HG03521 (cell line): ENCODE measurements at regions not wholly inside any gene's neighbourhood (a gene's known extent, or its start where the extent isn't known, plus 50 kb on each side); places are given as distances from the start of the nearest gene placed in this dataset.
"Not testable (repeated sequence)": the region's sequence is repeated elsewhere in the genome, so short reads cannot be mapped to it uniquely, and the experiment has no call there.

Experiments
- ATAC-seq: cut with Tn5 transposase; IDR thresholded peaks from one replicate; pipeline ENCODE4 v1.9.1; 2021; ENCODE audit warnings: mild to moderate bottlenecking, moderate library complexity; ENCODE audit not compliant: unreplicated experiment

DNA sequence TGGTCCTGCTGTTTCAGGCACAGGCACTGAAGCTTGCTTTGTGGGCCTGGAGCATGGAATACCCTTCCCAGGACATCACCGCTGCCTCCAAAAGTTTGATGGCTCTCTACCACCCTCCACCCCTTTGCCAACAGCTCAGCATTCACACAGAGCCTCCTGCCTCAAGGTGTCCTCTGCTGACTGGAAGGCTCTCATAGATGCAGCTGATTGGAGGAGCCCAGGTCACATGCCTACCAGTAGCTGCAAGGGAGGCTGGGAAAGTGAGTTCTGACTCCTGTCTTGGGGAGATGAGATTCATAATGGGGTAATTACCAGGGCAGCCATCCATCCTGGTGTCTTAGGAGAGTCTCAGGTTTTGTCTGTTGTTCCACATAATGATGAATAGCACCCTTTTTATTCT, 124.8 kb upstream of the GRIK3 start:
- no peak for ATAC-seq

GRCh38 chr1:37161171-37161570, 126.9 kb upstream of the GRIK3 start:
- ATAC-seq = no peak

DNA sequence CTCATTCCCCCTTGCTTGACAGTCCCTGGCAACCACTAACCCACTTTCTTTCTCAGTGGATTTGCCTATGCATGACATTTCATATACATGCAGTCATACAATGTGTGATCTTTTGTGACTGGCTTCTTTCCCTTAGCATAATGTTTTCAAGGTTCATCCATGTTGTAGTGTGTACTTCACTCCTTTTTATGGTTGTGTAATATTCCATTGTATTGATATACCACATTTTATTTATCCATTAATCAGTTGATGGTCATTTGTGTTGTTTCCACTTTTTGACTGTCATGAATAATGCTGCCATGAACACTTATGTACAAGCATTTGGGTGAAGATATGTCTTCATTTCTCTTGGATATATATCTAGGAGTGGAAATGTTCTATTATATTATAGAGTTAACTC, 127.7 kb upstream of the GRIK3 start:
- ATAC-seq = no peak

DNA sequence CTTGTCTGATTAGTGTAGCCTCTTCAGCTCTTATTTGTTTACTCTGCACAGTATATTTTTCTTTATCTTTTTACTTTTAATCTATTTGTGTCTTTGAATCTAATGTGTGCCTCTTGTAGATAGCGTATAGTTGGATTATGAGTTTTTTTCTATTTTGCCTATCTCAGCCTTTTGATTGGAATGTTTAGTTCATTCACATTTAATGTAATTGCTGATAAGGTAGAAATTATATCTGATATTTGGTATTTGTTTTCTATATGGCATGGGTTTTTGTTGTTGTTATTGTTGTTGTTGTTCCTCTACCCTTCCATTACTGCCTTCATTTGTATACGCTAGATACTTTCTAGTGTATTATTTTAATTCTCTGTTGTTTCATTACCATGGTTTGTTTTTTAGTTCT, 131.7 kb upstream of the GRIK3 start:
- no peak for ATAC-seq

DNA sequence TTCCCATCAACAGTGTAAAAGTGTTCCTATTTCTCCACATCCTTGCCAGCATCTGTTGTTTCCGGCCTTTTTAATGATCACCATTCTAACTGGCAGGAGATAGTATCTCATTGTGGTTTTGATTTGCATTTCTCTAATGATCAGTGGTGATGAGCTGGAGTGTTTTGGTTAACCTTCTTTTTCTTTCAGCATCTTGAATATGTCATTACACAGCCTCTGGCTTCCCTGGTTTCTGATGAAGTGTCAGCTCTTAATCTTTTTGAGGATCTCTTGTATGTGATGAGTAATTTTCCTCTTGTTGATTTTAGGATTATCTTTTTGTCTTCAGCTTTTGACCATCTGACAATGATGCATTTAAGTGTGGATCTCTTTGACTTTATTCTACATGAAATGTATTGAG, 133.2 kb upstream of the GRIK3 start:
- ATAC-seq = no peak

- no peak for ATAC-seq
Measured at GRCh38 chr1:37169241-37169640, 134.9 kb upstream of the GRIK3 start.

GRCh38 chr1:37169743-37170275, 135.5 kb upstream of the GRIK3 start:
- no peak for ATAC-seq

- ATAC-seq = no peak
Measured at GRCh38 chr1:37171691-37172090, 137.4 kb upstream of the GRIK3 start.

DNA sequence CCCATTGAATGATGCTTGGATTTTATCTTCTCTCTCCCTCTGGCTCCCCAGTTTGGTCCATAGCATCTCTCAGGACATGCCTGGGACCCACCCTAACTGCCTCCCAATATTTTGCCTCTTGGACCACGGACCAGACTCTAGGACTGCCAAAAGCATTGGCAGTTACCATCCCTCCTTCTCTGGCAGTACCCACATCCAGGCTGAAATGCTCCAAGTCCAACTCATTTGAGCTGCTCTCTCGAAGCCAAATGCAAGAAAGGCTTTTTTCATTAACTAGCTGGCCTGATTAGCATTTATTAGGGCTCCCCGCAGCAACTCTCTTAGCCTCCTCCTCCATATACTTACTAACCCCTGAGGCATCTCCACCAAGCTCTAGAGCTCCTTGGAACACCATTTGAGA, 140.0 kb upstream of the GRIK3 start:
- no peak for ATAC-seq

- no peak for ATAC-seq
Measured at GRCh38 chr1:37174876-37175275, 140.6 kb upstream of the GRIK3 start.

DNA sequence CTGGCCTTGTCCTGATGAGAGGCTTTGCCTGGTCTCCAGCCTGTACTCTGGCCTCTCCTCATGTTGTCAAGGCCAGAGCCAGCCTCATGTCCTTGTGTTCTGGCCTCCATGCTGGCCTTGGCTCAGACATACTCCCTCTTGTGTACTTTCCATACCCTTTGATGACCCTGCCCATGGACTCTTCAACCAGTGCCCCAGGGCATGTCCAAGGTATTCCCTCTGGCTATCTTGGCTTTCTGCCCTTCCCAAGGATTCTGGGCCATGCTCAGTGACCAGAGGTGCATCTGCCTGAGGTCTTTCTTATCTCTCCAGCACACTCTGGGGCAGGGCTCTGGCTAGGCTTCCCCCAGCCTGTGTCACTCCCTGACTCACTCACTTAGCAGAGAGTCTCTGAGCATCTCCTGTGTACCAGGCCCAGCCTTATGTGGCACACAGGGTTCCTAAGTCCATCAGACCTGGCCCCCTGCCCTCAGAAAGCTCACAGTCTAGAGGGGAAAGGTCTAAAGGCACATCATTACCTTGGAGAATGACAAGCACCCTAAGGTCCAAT, 141.4 kb upstream of the GRIK3 start:
- no peak for ATAC-seq

DNA sequence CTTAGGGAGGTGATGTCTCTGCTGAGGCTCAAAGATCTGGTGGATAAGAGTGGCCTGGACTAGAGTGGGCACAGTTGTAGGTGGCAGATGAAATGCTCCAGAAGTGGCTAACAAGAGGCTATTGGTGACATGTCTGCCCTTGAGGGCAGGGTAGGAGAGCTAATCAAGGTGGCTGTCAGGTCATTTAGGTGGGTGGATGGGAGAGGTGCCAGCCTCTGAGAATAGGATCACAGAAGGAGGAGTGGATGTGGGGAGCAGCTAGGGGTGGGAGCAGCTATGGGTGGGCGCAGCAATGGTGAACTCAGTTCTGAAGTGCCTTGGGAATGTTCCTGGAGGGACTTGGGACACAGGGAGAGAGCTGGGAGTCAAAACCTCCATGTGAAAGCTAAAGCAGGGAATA, 142.0 kb upstream of the GRIK3 start:
- no peak for ATAC-seq

- no peak for ATAC-seq
Measured at GRCh38 chr1:37177230-37177864, 143.0 kb upstream of the GRIK3 start.

DNA sequence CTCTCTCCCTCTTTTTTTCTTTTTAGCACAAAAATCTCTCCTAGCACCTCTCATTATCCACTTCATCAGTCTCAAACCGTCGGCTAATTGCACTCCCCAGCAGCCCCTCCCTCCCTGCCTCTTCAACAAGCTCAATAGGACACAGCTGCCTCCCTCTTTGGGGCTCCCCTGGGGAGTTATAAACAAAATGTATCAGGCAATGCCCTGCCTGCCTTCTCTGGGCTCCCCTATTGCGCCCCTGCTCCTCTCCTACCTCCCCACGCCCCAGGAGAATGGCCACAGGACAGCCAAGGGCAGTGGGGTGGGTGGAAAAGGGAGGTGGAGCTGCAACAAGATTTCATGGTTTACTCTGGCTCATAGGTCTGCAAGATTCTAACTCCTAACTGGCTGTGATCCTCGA, 147.1 kb upstream of the GRIK3 start:
- ATAC-seq = no peak

DNA sequence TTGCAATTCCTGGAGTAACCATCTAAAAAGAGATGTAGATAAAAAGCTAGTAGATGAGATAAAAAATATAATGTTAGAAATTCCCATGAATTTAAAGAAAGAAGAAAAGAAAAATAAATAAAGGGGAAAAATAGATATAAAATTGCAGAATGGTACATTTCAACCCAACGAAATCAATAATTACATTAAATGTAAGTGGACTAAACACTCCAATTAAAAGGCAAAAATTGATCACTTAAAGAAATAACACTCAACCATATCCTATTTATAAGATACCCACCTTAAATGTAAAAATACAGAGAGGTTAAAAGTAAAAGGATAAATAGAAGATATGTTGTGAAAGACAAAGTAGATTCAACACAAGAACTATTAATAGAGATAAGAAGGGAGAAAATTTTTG, 150.5 kb upstream of the GRIK3 start:
- no peak for ATAC-seq

GRCh38 chr1:37186246-37186756, 152.0 kb upstream of the GRIK3 start:
- ATAC-seq = no peak

DNA sequence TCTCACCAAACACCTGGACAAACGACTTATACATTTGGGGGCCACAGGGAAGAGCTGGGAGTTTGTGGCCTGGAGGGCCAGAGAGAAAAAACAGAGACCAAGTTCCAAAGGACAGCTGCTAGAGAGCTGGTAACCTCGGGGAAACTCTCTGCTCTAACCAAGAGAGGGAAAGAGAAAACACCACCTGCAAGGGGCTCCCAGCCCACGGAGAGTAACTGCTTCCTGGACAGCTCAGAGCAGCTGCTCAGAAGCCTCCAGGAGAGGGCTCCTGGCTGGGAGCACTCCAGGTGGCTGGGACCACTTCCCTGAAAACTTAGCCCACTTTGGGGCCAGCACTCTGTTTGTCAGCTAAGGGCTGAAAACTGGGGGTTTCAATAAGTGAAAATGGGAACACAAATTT, 154.8 kb upstream of the GRIK3 start:
- ATAC-seq = no peak

DNA sequence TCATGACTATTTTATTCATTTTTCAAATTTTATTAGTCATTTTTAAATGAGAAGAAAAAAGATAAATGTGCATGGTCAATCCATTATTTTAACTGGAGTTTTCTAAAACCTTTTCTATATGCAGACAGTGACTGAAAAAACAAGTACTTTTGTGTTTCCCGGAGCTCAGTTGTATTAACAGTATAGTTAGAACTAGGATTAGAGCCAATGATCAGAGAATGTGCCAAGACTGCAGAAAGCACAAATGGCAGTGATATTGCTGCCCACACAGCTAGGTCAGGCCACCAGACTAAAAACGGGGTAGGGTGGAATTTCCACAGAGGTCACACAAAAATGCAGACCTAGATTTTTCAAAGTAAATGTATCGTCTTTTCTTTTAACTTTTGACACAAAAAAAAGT, 163.1 kb upstream of the GRIK3 start:
- ATAC-seq = no peak

GRCh38 chr1:37214305-37214704, 180.0 kb upstream of the GRIK3 start:
- not testable (repeated sequence) for ATAC-seq

- ATAC-seq = no peak
Measured at GRCh38 chr1:37233606-37234005, 199.3 kb upstream of the GRIK3 start.

DNA sequence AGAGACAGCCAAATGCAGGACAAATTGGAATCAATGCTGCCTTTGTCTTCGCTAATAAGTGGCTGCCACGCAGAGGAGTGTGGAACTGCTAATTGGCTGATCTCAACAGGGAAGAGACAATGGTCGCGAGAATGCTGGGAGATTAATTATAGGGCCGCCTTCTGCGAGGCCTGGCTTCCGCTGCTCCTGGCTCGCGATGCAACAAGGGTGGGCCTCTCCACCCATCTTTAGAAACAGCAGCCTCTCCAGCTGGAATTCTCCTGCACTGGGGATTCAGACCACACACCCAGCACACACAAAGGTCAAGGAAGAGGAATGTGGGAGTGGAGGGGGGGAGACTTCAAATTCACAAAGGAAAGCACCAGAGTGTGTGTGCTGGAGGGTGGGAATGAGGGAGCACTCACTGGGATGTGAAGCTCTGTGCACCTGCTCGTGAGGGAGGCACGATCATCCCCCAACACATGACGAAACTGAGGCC, 200.7 kb upstream of the GRIK3 start:
- ATAC-seq = no peak

DNA sequence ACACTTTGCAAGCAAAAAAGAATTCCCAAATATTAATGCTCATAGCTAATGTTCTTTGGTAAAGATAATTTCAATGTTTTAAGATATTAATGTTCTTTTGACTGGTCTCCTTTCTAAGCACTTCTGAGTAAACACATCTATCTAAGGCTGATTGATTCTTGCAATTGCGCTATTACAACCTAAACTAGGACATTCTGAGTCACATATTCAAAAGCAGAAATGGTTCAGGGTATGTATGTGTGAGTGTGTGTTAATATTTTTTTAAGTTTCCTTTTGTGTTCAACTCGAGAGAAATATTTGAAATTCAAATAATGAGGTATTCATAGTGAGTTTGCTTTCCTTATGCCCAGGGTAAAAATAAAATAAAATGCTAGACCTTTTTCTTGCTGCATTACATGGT, 203.6 kb upstream of the GRIK3 start:
- ATAC-seq = no peak
